Tibial nerve (tissue), 4 donors: ENCODE measurements at regions not wholly inside any gene's neighbourhood (a gene's known extent, or its start where the extent isn't known, plus 50 kb on each side); places are given as distances from the start of the nearest gene placed in this dataset.

Experiments used
- DNase-seq, 2 donors: peaks; one replicate each; pipeline ENCODE4 v3.0.0-alpha.2; 2019; ENCODE audit warnings: low spot score in 2 of 2
- H3K27ac ChIP-seq, 4 donors: fragments of 200-600 bp; sonication (generic) in 3 of 4; one replicate each; pipeline ENCODE4 v1.5.1; 2017 to 2019; ENCODE audit warnings: mild to moderate bottlenecking in 1 of 4
- H3K27me3 ChIP-seq, 2 donors: fragments of 200-600 bp; sonication (generic) in 1 of 2; one replicate each; pipeline versions ENCODE4 v1.5.1 to v1.6.0; 2017 to 2019
- H3K36me3 ChIP-seq, 3 donors: fragments of 200-600 bp; sonication (generic); one replicate each; pipeline ENCODE4 v1.5.1; 2018 to 2019
- H3K4me1 ChIP-seq, 4 donors: fragments of 200-600 bp; sonication (generic) in 3 of 4; one replicate each; pipeline ENCODE4 v1.5.1; 2017 to 2019
- H3K4me3 ChIP-seq, 4 donors: fragments of 200-600 bp; sonication (generic) in 3 of 4; one replicate each; pipeline ENCODE4 v1.5.1; 2017 to 2019; ENCODE audit warnings: mild to moderate bottlenecking in 1 of 4, moderate library complexity in 1 of 4
- H3K9me3 ChIP-seq, 4 donors: fragments of 200-600 bp; sonication (generic) in 3 of 4; one replicate each; pipeline ENCODE4 v1.5.1; 2017 to 2019
- CTCF ChIP-seq, 5 experiments: fragments of 200-600 bp in 3 of 5; fragments of 450-650 bp in 2 of 5; sonication (generic) in 3 of 5; IDR thresholded peaks; one replicate each; pipeline ENCODE4 v1.5.1; 2016 to 2019; ENCODE audit warnings: antibody characterized with exemption in 5 of 5, mild to moderate bottlenecking in 3 of 5, moderate library complexity in 2 of 5
- EP300 ChIP-seq, 2 donors: sonication (generic); formaldehyde crosslinking; IDR thresholded peaks; one replicate each; pipeline ENCODE4 v1.6.1; 2017; ENCODE audit warnings: antibody characterized with exemption in 2 of 2, mild to moderate bottlenecking in 1 of 2
- POLR2A ChIP-seq, 2 donors: fragments of 450-650 bp; IDR thresholded peaks; one replicate each; pipeline ENCODE4 v1.6.1; 2017; ENCODE audit warnings: antibody characterized with exemption in 2 of 2, mild to moderate bottlenecking in 2 of 2, moderate library complexity in 2 of 2
- WGBS, 2 donors: methylation state at CpG; one replicate each; pipeline ENCODE4 v1.1.5; 2018; 5-methylcytosine and 5-hydroxymethylcytosine counted together

- Histone ChIP-seq H3K27me3 (no peaks in the 10 kb centered on the region), H3K4me3 (no peak overlapping the region), H3K4me1 (no peaks in the 10 kb centered on the region), H3K27ac (no peak overlapping the region), H3K9me3 (no peaks in the 10 kb centered on the region), H3K36me3 (no peaks in the 10 kb centered on the region)
- TF ChIP-seq CTCF (IDR thresholded peaks at IDR 0.05) (no peak), POLR2A (IDR thresholded peaks at IDR 0.05) (no peak), EP300 (IDR thresholded peaks at IDR 0.05) (no peak)
- no peak for DNase-seq
- 88 to 92% methylated on average over 6 of the region's 6 CpGs for WGBS, 2 donors
Measured at GRCh38 chr5:147957901-147958300, 51.6 kb upstream of the C5orf46 start.

- 70 to 76% methylated on average over 2 of the region's 2 CpGs for WGBS, 2 donors
- Histone ChIP-seq H3K27me3 (no peaks in the 10 kb centered on the region), H3K4me1 (no peaks in the 10 kb centered on the region), H3K27ac (no peak overlapping the region), H3K9me3 (no peaks in the 10 kb centered on the region), H3K36me3 (no peaks in the 10 kb centered on the region), H3K4me3 (no peak overlapping the region)
- no peak for DNase-seq
- TF ChIP-seq CTCF (IDR thresholded peaks at IDR 0.05) (no peak), EP300 (IDR thresholded peaks at IDR 0.05) (no peak), POLR2A (IDR thresholded peaks at IDR 0.05) (no peak)
Measured at GRCh38 chr5:147956842-147957223, 50.5 kb upstream of the C5orf46 start.

- Histone ChIP-seq H3K36me3 (no peaks in the 10 kb centered on the region), H3K4me1 (no peaks in the 10 kb centered on the region), H3K9me3 (no peaks in the 10 kb centered on the region), H3K27ac (no peak overlapping the region), H3K4me3 (no peak overlapping the region), H3K27me3 (no peaks in the 10 kb centered on the region)
- DNase-seq, result no peak
- WGBS, 2 donors, result 54 to 60% methylated on average over 1 of the region's 1 CpG
- TF ChIP-seq EP300 (IDR thresholded peaks at IDR 0.05) (no peak), CTCF (IDR thresholded peaks at IDR 0.05) (no peak), POLR2A (IDR thresholded peaks at IDR 0.05) (no peak)
Measured at GRCh38 chr5:147956064-147956841, 49.9 kb upstream of the C5orf46 start.
